Type B pancreatic cell (in vitro differentiated cells): ENCODE measurements at regions not wholly inside any gene's neighbourhood (a gene's known extent, or its start where the extent isn't known, plus 50 kb on each side); places are given as distances from the start of the nearest gene placed in this dataset.
"Not testable (repeated sequence)": the region's sequence is repeated elsewhere in the genome, so short reads cannot be mapped to it uniquely, and the experiment has no call there.

ENCODE experiments used
- DNase-seq: peaks from one replicate; pipeline ENCODE4 v3.0.0; 2021; ENCODE audit warnings: mixed read lengths; ENCODE audit not compliant: unreplicated experiment; ENCODE audit errors: extremely low spot score
- H3K27ac Mint-ChIP-seq: 2 replicates; pipeline ENCODE4 v1.8.0; 2021; ENCODE audit warnings: mild to moderate bottlenecking, mixed read lengths
- H3K27me3 Mint-ChIP-seq: 2 replicates; pipeline ENCODE4 v1.8.0; 2021; ENCODE audit warnings: mixed read lengths
- H3K36me3 Mint-ChIP-seq: 2 replicates; pipeline ENCODE4 v1.8.0; 2021; ENCODE audit warnings: mixed read lengths
- H3K4me1 Mint-ChIP-seq: one replicate; pipeline ENCODE4 v1.8.0; 2021; ENCODE audit warnings: mixed read lengths; ENCODE audit not compliant: unreplicated experiment
- H3K4me3 Mint-ChIP-seq: 2 replicates; pipeline ENCODE4 v1.8.0; 2021; ENCODE audit warnings: mild to moderate bottlenecking, mixed read lengths
- H3K9me3 Mint-ChIP-seq: 2 replicates; pipeline ENCODE4 v1.8.0; 2021; ENCODE audit warnings: mixed read lengths
- CTCF ChIP-seq: fragments of 200-600 bp; sonication (generic); conservative IDR thresholded peaks from 2 replicates; pipeline ENCODE4 v1.5.0; 2021; ENCODE audit warnings: antibody characterized with exemption, mild to moderate bottlenecking

- TF ChIP-seq CTCF: no peak
- Mint-ChIP-seq H3K9me3 (peaks cover 6% of the 10 kb centered on the region), H3K36me3 (no peaks in the 10 kb centered on the region), H3K4me3 (no peak overlapping the region), H3K27ac (no peak overlapping the region), H3K4me1 (peaks cover 10% of the 10 kb centered on the region), H3K27me3 (no peaks in the 10 kb centered on the region)
- DNase-seq: no peak
Observed at GRCh38 chr4:57314636-57315035, 204.5 kb upstream of the IGFBP7 start.

GRCh38 chr4:57312296-57312695 lies 202.1 kb upstream of the IGFBP7 start:
- Mint-ChIP-seq H3K4me1 (peaks cover 8% of the 10 kb centered on the region), H3K27ac (no peak overlapping the region), H3K4me3 (no peak overlapping the region), H3K36me3 (no peaks in the 10 kb centered on the region), H3K9me3 (peaks cover 12% of the 10 kb centered on the region), H3K27me3 (no peaks in the 10 kb centered on the region)
- DNase-seq: no peak
- TF ChIP-seq CTCF: no peak

GRCh38 chr4:57309658-57310057 lies 199.5 kb upstream of the IGFBP7 start:
- no peak overlapping the region for H3K27ac Mint-ChIP-seq
- peaks cover 12% of the 10 kb centered on the region for H3K9me3 Mint-ChIP-seq
- TF ChIP-seq CTCF: no peak
- H3K36me3 Mint-ChIP-seq: no peaks in the 10 kb centered on the region
- H3K27me3 Mint-ChIP-seq: no peaks in the 10 kb centered on the region
- peaks cover 8% of the 10 kb centered on the region for H3K4me1 Mint-ChIP-seq
- no peak overlapping the region for H3K4me3 Mint-ChIP-seq
- DNase-seq: no peak

GRCh38 chr4:57308301-57308700 lies 198.1 kb upstream of the IGFBP7 start:
- no peak overlapping the region for H3K4me3 Mint-ChIP-seq
- no peak for TF ChIP-seq CTCF
- DNase-seq: no peak
- peaks cover 12% of the 10 kb centered on the region for H3K9me3 Mint-ChIP-seq
- H3K4me1 Mint-ChIP-seq: peaks cover under 1% of the 10 kb centered on the region
- H3K27ac Mint-ChIP-seq: no peak overlapping the region
- H3K36me3 Mint-ChIP-seq: no peaks in the 10 kb centered on the region
- no peaks in the 10 kb centered on the region for H3K27me3 Mint-ChIP-seq

GRCh38 chr4:57305836-57306235 lies 195.7 kb upstream of the IGFBP7 start:
- Mint-ChIP-seq H3K27me3 (no peaks in the 10 kb centered on the region), H3K9me3 (peaks cover 10% of the 10 kb centered on the region), H3K36me3 (no peaks in the 10 kb centered on the region), H3K27ac (no peak overlapping the region), H3K4me1 (no peaks in the 10 kb centered on the region), H3K4me3 (no peak overlapping the region)
- TF ChIP-seq CTCF: no peak
- no peak for DNase-seq

- Mint-ChIP-seq H3K4me3 (no peak overlapping the region), H3K27me3 (no peaks in the 10 kb centered on the region), H3K4me1 (no peaks in the 10 kb centered on the region), H3K27ac (no peak overlapping the region), H3K9me3 (peaks cover 14% of the 10 kb centered on the region), H3K36me3 (no peaks in the 10 kb centered on the region)
- TF ChIP-seq CTCF: no peak
- no peak for DNase-seq
Observed at GRCh38 chr4:57303012-57303751, 193.0 kb upstream of the IGFBP7 start.

- not testable (repeated sequence) for DNase-seq, H3K36me3 Mint-ChIP-seq, H3K27ac Mint-ChIP-seq, H3K27me3 Mint-ChIP-seq, H3K4me1 Mint-ChIP-seq, H3K9me3 Mint-ChIP-seq, H3K4me3 Mint-ChIP-seq
Observed at GRCh38 chr4:57300300-57300699, 190.1 kb upstream of the IGFBP7 start.
